GM18868 (cell line): ENCODE measurements at regions not wholly inside any gene's neighbourhood (a gene's known extent, or its start where the extent isn't known, plus 50 kb on each side); places are given as distances from the start of the nearest gene placed in this dataset.

Source experiments
- ATAC-seq: cut with Tn5 transposase; IDR thresholded peaks from one replicate; pipeline ENCODE4 v1.9.1; 2021; ENCODE audit warnings: mild to moderate bottlenecking, moderate library complexity; ENCODE audit not compliant: unreplicated experiment

- ATAC-seq, result no peak
Observed at GRCh38 chr1:90782046-90782445, 64.9 kb upstream of the BARHL2 start.

- no peak for ATAC-seq
Observed at GRCh38 chr1:90781534-90781933, 64.4 kb upstream of the BARHL2 start.

GRCh38 chr1:90780981-90781380 lies 63.9 kb upstream of the BARHL2 start:
- ATAC-seq, result no peak

GRCh38 chr1:90779573-90779972 lies 62.5 kb upstream of the BARHL2 start:
- no peak for ATAC-seq

DNA sequence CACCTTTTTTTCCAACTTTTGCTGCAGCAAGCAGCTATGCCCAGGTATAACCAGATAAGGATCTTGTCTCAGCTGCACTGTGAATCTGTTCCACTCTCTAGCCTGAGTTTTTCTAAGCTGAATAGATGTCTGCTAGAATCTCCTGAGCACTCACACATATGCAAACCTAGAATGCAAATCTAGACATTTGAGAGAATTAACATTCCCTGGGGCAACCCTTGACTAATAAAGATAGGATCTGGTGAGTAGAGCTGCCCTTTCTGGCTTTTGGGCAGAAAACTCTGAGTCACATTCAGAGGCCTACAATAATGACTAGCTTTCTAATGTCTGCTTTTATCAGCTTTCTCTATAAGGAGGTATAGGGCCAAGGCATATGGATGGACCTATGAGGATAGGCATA lies 61.4 kb upstream of the BARHL2 start:
- no peak for ATAC-seq

- no peak for ATAC-seq
Observed at GRCh38 chr1:90773812-90774211, 56.7 kb upstream of the BARHL2 start.

GRCh38 chr1:90768826-90769225 lies 51.7 kb upstream of the BARHL2 start:
- ATAC-seq, result no peak

- ATAC-seq, result no peak
Observed at GRCh38 chr1:90768098-90768497, 51.0 kb upstream of the BARHL2 start.
